ENCODE measurements at regions not wholly inside any gene's neighbourhood (a gene's known extent, or its start where the extent isn't known, plus 50 kb on each side); places are given as distances from the start of the nearest gene placed in this dataset.

GRCh38 chr3:124117486-124117885 is 125.6 kb upstream of the ROPN1 start:
- no peak overlapping the region for H3K27ac ChIP-seq (ENCODE audit: low read depth in 1 of 2, low read length in 2 of 2)
- no peak for DNase-seq
- H3K27ac Mint-ChIP-seq = no peak overlapping the region
- H3K4me3 ChIP-seq (replicated peaks in 1 of 3; ENCODE audit: low read depth in 2 of 3, low read length in 3 of 3) = no peak overlapping the region
- H3K27me3 ChIP-seq (ENCODE audit: control insufficient read depth in 2 of 2, insufficient read depth in 2 of 2, low read length in 2 of 2) = no peaks in the 10 kb centered on the region
- H3K27me3 Mint-ChIP-seq (ENCODE audit: low read depth in 3 of 3) = peaks cover 1 to 11% (median 8%) of the 10 kb centered on the region in 3 donors
- no peak overlapping the region for H3K4me3 Mint-ChIP-seq
- H3K4me1 Mint-ChIP-seq = peaks cover 3% of the 10 kb centered on the region
- no peak overlapping the region for H2AFZ ChIP-seq (ENCODE audit: insufficient read depth, low read depth, low read length, poor library complexity, severe bottlenecking)
- H3K79me2 ChIP-seq (ENCODE audit: insufficient read depth, low read length) = no peaks in the 10 kb centered on the region
- no peak overlapping the region for H3K4me2 ChIP-seq (replicated peaks; ENCODE audit: extremely low read depth, low read length, poor library complexity, severe bottlenecking)
- peaks cover 0 to 7% (median 0%) of the 10 kb centered on the region in 7 donors for H3K9me3 Mint-ChIP-seq
- WGBS (ENCODE audit: insufficient coverage) = 78% methylated on average over 2 of the region's 3 CpGs
- no peaks in the 10 kb centered on the region for H3K9me3 ChIP-seq (replicated peaks in 1 of 2; ENCODE audit: control insufficient read depth in 1 of 2, insufficient read depth in 1 of 2, low read length in 2 of 2)
- intact Hi-C loops (cut with micrococcal nuclease) = no loop called here
- no peak for TF ChIP-seq CTCF (IDR thresholded peaks at IDR 0.05)
- no peaks in the 10 kb centered on the region for H4K20me1 ChIP-seq (ENCODE audit: insufficient read depth, low read length)
- no peaks in the 10 kb centered on the region for H3K4me1 ChIP-seq (ENCODE audit: control insufficient read depth in 1 of 2, insufficient read depth in 2 of 2, low read length in 2 of 2)
- H3K9ac ChIP-seq (ENCODE audit: insufficient read depth, low read length, poor library complexity, severe bottlenecking) = no peak overlapping the region
- H3K36me3 Mint-ChIP-seq = no peaks in the 10 kb centered on the region
- no peaks in the 10 kb centered on the region for H3K36me3 ChIP-seq (replicated peaks in 1 of 2; ENCODE audit: control insufficient read depth in 1 of 2, insufficient read depth in 2 of 2, low read length in 2 of 2)

- Histone ChIP-seq H3K4me2 (replicated peaks; ENCODE audit: extremely low read depth, low read length, poor library complexity, severe bottlenecking) (no peak overlapping the region), H3K27ac (ENCODE audit: low read depth in 1 of 2, low read length in 2 of 2) (no peak overlapping the region), H2AFZ (ENCODE audit: insufficient read depth, low read depth, low read length, poor library complexity, severe bottlenecking) (no peak overlapping the region), H4K20me1 (ENCODE audit: insufficient read depth, low read length) (no peaks in the 10 kb centered on the region), H3K9me3 (replicated peaks in 1 of 2; ENCODE audit: control insufficient read depth in 1 of 2, insufficient read depth in 1 of 2, low read length in 2 of 2) (no peaks in the 10 kb centered on the region), H3K4me3 (replicated peaks in 1 of 3; ENCODE audit: low read depth in 2 of 3, low read length in 3 of 3) (no peak overlapping the region), H3K36me3 (replicated peaks in 1 of 2; ENCODE audit: control insufficient read depth in 1 of 2, insufficient read depth in 2 of 2, low read length in 2 of 2) (no peaks in the 10 kb centered on the region), H3K4me1 (ENCODE audit: control insufficient read depth in 1 of 2, insufficient read depth in 2 of 2, low read length in 2 of 2) (no peaks in the 10 kb centered on the region), H3K79me2 (ENCODE audit: insufficient read depth, low read length) (no peaks in the 10 kb centered on the region), H3K9ac (ENCODE audit: insufficient read depth, low read length, poor library complexity, severe bottlenecking) (no peak overlapping the region), H3K27me3 (ENCODE audit: control insufficient read depth in 2 of 2, insufficient read depth in 2 of 2, low read length in 2 of 2) (no peaks in the 10 kb centered on the region)
- peaks cover 0 to 10% (median 0%) of the 10 kb centered on the region in 7 donors for H3K9me3 Mint-ChIP-seq
- peaks cover 6 to 12% (median 12%) of the 10 kb centered on the region in 3 donors for H3K27me3 Mint-ChIP-seq (ENCODE audit: low read depth in 3 of 3)
- WGBS (ENCODE audit: insufficient coverage) = 100% methylated on average over 2 of the region's 4 CpGs
- H3K27ac Mint-ChIP-seq = no peak overlapping the region
- TF ChIP-seq CTCF (IDR thresholded peaks at IDR 0.05) = no peak
- H3K36me3 Mint-ChIP-seq = no peaks in the 10 kb centered on the region
- peaks cover 3% of the 10 kb centered on the region for H3K4me1 Mint-ChIP-seq
- no peak for DNase-seq
- intact Hi-C loops (cut with micrococcal nuclease) = no loop called here
- no peak overlapping the region for H3K4me3 Mint-ChIP-seq
Observed at GRCh38 chr3:124118397-124118796, 126.5 kb upstream of the ROPN1 start.

Measured in CD14-positive monocyte (primary cell).